ENCODE measurements at regions not wholly inside any gene's neighbourhood (a gene's known extent, or its start where the extent isn't known, plus 50 kb on each side); places are given as distances from the start of the nearest gene placed in this dataset.

DNA sequence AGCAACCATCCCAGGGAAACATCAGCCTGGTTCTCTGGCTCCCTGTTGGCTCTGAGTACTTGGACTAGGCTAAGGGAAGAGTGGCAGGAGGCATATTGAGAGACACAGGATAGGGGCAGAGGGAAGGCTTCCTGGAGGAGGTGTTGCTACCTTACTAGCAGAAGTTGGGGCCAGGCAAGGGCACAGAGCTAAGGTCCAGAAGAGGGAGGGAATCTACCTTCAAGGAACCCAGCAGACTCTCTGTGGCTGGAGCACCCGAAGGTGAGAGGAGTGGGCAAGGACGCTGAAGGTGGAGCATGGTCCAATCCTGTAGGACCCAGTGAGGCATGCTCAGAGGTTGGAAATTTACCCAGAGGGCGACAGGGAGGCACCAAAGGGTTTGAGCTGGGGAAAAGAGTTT lies 191.9 kb downstream of the TFAP2C start:
- Mint-ChIP-seq H3K27me3 (ENCODE audit: low read depth) (peaks cover 2% of the 10 kb centered on the region; the same call in 1 of the 2 replicates), H3K4me1 (peaks cover 16 to 23% of the 10 kb centered on the region in 2 experiments), H3K9me3 (peaks cover 0 to 6% of the 10 kb centered on the region in 2 experiments; a peak in 4 of 5 replicates), H3K36me3 (ENCODE audit: insufficient read depth in 1 of 3, low read depth in 3 of 3) (no peaks in the 10 kb centered on the region), H3K4me3 (no peak overlapping the region), H3K27ac (no peak overlapping the region; a peak in 1 of 7 replicates)
- Histone ChIP-seq H4K8ac (replicated peaks; ENCODE audit: insufficient read length, low read depth, low read length) (no peak overlapping the region), H3K4me2 (ENCODE audit: insufficient read depth, insufficient read length, low read length) (no peak overlapping the region), H4K5ac (ENCODE audit: insufficient read length, low read depth, low read length) (no peak overlapping the region), H3K9ac (ENCODE audit: extremely low read depth, insufficient read length, low read length) (no peak overlapping the region), H3K79me1 (ENCODE audit: insufficient read depth, low read depth, low read length, poor library complexity, severe bottlenecking) (no peaks in the 10 kb centered on the region), H3K4ac (ENCODE audit: low read depth, low read length) (no peak overlapping the region), H2AFZ (ENCODE audit: low read length) (no peak overlapping the region), H4K91ac (ENCODE audit: insufficient read length, low read depth, low read length) (no peak overlapping the region), H2BK20ac (ENCODE audit: low read depth, low read length, poor library complexity, severe bottlenecking) (no peak overlapping the region), H2BK120ac (ENCODE audit: low read depth, low read length, poor library complexity, severe bottlenecking) (no peak overlapping the region), H2BK12ac (ENCODE audit: insufficient read length, low read depth, low read length) (no peak overlapping the region), H3K4me1 (ENCODE audit: insufficient read depth, low read length) (no peaks in the 10 kb centered on the region), H3T11ph (ENCODE audit: low read length) (no peak overlapping the region), H3K23ac (ENCODE audit: insufficient read length, low read depth, low read length) (no peak overlapping the region), H2BK5ac (ENCODE audit: insufficient read length, low read length) (no peak overlapping the region), H3K56ac (ENCODE audit: insufficient read length, low read depth, low read length) (no peak overlapping the region), H3K14ac (ENCODE audit: insufficient read depth, low read length) (no peak overlapping the region), H3K79me2 (ENCODE audit: insufficient read depth, low read length) (no peaks in the 10 kb centered on the region), H3K23me2 (ENCODE audit: insufficient read length, low read depth, low read length, poor library complexity, severe bottlenecking) (no peaks in the 10 kb centered on the region), H2BK15ac (ENCODE audit: low read depth, low read length) (no peak overlapping the region), H3K27me3 (ENCODE audit: insufficient read depth, low read length) (no peaks in the 10 kb centered on the region), H2AK5ac (ENCODE audit: insufficient read length, low read length) (no peak overlapping the region), H3K27ac (ENCODE audit: insufficient read length, low read depth, low read length) (no peak overlapping the region), H3K18ac (ENCODE audit: insufficient read length, low read depth, low read length) (no peak overlapping the region), H4K20me1 (ENCODE audit: control insufficient read depth, insufficient read depth, insufficient read length) (no peaks in the 10 kb centered on the region), H3K9me3 (ENCODE audit: control insufficient read depth, low read depth, low read length) (no peaks in the 10 kb centered on the region)
- WGBS (ENCODE audit: extremely low coverage, insufficient read length, low lambda C conversion rate), result no CpG with 5 or more reads among the region's 3 CpGs
- no peak for DNase-seq
- TF ChIP-seq, protein P1, sequence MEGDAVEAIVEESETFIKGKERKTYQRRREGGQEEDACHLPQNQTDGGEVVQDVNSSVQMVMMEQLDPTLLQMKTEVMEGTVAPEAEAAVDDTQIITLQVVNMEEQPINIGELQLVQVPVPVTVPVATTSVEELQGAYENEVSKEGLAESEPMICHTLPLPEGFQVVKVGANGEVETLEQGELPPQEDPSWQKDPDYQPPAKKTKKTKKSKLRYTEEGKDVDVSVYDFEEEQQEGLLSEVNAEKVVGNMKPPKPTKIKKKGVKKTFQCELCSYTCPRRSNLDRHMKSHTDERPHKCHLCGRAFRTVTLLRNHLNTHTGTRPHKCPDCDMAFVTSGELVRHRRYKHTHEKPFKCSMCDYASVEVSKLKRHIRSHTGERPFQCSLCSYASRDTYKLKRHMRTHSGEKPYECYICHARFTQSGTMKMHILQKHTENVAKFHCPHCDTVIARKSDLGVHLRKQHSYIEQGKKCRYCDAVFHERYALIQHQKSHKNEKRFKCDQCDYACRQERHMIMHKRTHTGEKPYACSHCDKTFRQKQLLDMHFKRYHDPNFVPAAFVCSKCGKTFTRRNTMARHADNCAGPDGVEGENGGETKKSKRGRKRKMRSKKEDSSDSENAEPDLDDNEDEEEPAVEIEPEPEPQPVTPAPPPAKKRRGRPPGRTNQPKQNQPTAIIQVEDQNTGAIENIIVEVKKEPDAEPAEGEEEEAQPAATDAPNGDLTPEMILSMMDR (conservative IDR thresholded peaks at IDR 0.05), result no peak
